ENCODE measurements at regions not wholly inside any gene's neighbourhood (a gene's known extent, or its start where the extent isn't known, plus 50 kb on each side); places are given as distances from the start of the nearest gene placed in this dataset.

DNA sequence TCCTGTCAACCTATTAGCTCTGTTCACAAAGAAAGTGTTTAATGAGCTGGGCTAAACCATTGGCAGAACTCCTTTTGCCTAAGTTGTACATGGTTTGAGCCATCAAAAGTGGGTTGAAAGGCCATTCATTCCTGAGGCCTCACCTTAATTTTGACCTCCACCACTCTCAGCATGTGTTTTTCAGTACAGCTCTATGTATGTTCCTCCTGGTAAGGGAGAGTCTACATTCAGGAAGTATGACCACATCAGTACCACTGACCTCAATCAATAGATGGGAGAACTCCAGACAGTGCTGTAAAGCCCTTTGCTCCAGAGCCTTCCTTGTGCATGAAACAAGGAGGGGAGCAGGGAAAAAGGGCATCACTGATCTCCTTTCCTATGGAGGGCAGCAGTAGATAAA lies 87.8 kb upstream of the CARD18 start:
- TF ChIP-seq POLR2A (IDR thresholded peaks at IDR 0.05; ENCODE audit: borderline replicate concordance, extremely low read depth, insufficient read depth, insufficient read length), result no peak
- TF ChIP-seq, protein P1, sequence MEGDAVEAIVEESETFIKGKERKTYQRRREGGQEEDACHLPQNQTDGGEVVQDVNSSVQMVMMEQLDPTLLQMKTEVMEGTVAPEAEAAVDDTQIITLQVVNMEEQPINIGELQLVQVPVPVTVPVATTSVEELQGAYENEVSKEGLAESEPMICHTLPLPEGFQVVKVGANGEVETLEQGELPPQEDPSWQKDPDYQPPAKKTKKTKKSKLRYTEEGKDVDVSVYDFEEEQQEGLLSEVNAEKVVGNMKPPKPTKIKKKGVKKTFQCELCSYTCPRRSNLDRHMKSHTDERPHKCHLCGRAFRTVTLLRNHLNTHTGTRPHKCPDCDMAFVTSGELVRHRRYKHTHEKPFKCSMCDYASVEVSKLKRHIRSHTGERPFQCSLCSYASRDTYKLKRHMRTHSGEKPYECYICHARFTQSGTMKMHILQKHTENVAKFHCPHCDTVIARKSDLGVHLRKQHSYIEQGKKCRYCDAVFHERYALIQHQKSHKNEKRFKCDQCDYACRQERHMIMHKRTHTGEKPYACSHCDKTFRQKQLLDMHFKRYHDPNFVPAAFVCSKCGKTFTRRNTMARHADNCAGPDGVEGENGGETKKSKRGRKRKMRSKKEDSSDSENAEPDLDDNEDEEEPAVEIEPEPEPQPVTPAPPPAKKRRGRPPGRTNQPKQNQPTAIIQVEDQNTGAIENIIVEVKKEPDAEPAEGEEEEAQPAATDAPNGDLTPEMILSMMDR (IDR thresholded peaks at IDR 0.05 in 2 of 3, conservative IDR thresholded peaks at IDR 0.05 in 1 of 3; ENCODE audit: borderline replicate concordance in 1 of 3, insufficient read depth in 1 of 3, low read depth in 2 of 3, low read length in 2 of 3), result no peak
- no peak for TF ChIP-seq SRF (IDR thresholded peaks at IDR 0.05; ENCODE audit: low read depth)
- TF ChIP-seq, protein P2, sequence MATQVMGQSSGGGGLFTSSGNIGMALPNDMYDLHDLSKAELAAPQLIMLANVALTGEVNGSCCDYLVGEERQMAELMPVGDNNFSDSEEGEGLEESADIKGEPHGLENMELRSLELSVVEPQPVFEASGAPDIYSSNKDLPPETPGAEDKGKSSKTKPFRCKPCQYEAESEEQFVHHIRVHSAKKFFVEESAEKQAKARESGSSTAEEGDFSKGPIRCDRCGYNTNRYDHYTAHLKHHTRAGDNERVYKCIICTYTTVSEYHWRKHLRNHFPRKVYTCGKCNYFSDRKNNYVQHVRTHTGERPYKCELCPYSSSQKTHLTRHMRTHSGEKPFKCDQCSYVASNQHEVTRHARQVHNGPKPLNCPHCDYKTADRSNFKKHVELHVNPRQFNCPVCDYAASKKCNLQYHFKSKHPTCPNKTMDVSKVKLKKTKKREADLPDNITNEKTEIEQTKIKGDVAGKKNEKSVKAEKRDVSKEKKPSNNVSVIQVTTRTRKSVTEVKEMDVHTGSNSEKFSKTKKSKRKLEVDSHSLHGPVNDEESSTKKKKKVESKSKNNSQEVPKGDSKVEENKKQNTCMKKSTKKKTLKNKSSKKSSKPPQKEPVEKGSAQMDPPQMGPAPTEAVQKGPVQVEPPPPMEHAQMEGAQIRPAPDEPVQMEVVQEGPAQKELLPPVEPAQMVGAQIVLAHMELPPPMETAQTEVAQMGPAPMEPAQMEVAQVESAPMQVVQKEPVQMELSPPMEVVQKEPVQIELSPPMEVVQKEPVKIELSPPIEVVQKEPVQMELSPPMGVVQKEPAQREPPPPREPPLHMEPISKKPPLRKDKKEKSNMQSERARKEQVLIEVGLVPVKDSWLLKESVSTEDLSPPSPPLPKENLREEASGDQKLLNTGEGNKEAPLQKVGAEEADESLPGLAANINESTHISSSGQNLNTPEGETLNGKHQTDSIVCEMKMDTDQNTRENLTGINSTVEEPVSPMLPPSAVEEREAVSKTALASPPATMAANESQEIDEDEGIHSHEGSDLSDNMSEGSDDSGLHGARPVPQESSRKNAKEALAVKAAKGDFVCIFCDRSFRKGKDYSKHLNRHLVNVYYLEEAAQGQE (IDR thresholded peaks at IDR 0.05; ENCODE audit: low read depth), result no peak
- no peak for TF ChIP-seq EZH2 (IDR thresholded peaks at IDR 0.05)
- no peak for TF ChIP-seq CBX3 (IDR thresholded peaks at IDR 0.05; ENCODE audit: low read depth)
- no peak for TF ChIP-seq ZNF274 (IDR thresholded peaks at IDR 0.05; ENCODE audit: low read depth, low read length)
- TF ChIP-seq, protein P3, sequence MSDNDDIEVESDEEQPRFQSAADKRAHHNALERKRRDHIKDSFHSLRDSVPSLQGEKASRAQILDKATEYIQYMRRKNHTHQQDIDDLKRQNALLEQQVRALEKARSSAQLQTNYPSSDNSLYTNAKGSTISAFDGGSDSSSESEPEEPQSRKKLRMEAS (IDR thresholded peaks at IDR 0.05), result no peak
- TF ChIP-seq FOSL1 (IDR thresholded peaks at IDR 0.05; ENCODE audit: low read depth), result no peak
- TF ChIP-seq POLR2AphosphoS5 (IDR thresholded peaks at IDR 0.05; ENCODE audit: low read depth, low read length), result no peak
- TF ChIP-seq CEBPB (IDR thresholded peaks at IDR 0.05; ENCODE audit: low read depth), result no peak

Measured in HCT116 (cell line).